ENCODE measurements at regions not wholly inside any gene's neighbourhood (a gene's known extent, or its start where the extent isn't known, plus 50 kb on each side); places are given as distances from the start of the nearest gene placed in this dataset.

DNA sequence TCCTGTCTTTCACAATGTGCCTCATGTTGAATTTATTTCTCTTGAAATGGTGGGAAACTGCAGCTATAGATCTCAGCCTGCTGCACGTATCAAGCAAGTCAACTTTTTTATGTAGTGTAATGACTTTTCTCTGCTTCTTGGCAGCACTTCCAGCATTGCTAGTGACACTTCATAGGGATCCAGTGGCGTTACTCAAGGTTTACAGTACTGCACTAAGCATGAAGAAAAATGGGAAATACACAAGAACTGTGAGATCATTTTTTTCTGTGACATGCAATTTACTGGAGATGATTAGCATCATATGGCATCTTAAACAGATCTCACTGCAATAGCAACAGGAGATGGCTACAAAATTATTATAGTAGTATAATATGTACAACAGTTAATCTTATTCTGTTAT lies 90.9 kb downstream of the POLR1F start:
- no peak overlapping the region for H2BK120ac ChIP-seq (replicated peaks; ENCODE audit: low read depth, low read length)
- H4K8ac ChIP-seq (ENCODE audit: extremely low read depth, insufficient read depth, low read length) = no peak overlapping the region
- H2AK5ac ChIP-seq (ENCODE audit: low read depth, low read length) = no peak overlapping the region
- H3K4me3 ChIP-seq (ENCODE audit: extremely low read depth in 1 of 4, insufficient read depth in 2 of 4, low read depth in 3 of 4, low read length in 4 of 4) = no peak overlapping the region
- H3K14ac ChIP-seq (ENCODE audit: insufficient read length) = no peak overlapping the region
- H3K56ac ChIP-seq (replicated peaks; ENCODE audit: insufficient read length, low read depth, low read length) = no peak overlapping the region
- H3K23ac ChIP-seq (ENCODE audit: insufficient read length) = no peak overlapping the region
- no peak overlapping the region for H2AFZ ChIP-seq (ENCODE audit: low read length)
- POLR2A ChIA-PET (ENCODE audit: partially characterized antibody) = no interaction called here
- H3K36me3 ChIP-seq (ENCODE audit: control insufficient read depth in 2 of 4, insufficient read depth in 4 of 4, low read length in 3 of 4) = no peaks in the 10 kb centered on the region
- no peaks in the 10 kb centered on the region for H3K79me1 ChIP-seq (ENCODE audit: low read depth, low read length)
- H2BK5ac ChIP-seq (ENCODE audit: low read depth, low read length) = no peak overlapping the region
- no peak overlapping the region for H3K9ac ChIP-seq (replicated peaks in 1 of 4; ENCODE audit: extremely low read depth in 1 of 4, low read depth in 3 of 4, low read length in 3 of 4)
- FAIRE-seq = no peak
- no peak overlapping the region for H2BK12ac ChIP-seq (ENCODE audit: low read depth, low read length)
- H4K5ac ChIP-seq (ENCODE audit: insufficient read length, low read depth, low read length) = no peak overlapping the region
- no peaks in the 10 kb centered on the region for H3K9me3 ChIP-seq (ENCODE audit: insufficient read depth in 2 of 2, low read depth in 1 of 2, low read length in 1 of 2)
- CTCF ChIA-PET (ENCODE audit: partially characterized antibody) = interaction anchor here (0.6 kb wide), 1 partner anchor 1110 kb away, joined by 3 read pairs; no protein-coding TSS in a partner anchor
- H3K27ac ChIP-seq (ENCODE audit: low read depth, low read length) = no peak overlapping the region
- no peak overlapping the region for H2BK15ac ChIP-seq (ENCODE audit: low read length)
- H3K27me3 ChIP-seq (replicated peaks in 1 of 4; ENCODE audit: control insufficient read depth in 3 of 4, extremely low read depth in 1 of 4, insufficient read depth in 3 of 4, low read length in 3 of 4) = no peaks in the 10 kb centered on the region
- H3K4me2 ChIP-seq (ENCODE audit: insufficient read depth in 1 of 2, low read depth in 2 of 2, low read length in 2 of 2) = no peak overlapping the region
- no peaks in the 10 kb centered on the region for H4K20me1 ChIP-seq (replicated peaks in 1 of 2; ENCODE audit: control insufficient read depth in 1 of 2, insufficient read depth in 2 of 2, low read length in 2 of 2)
- no peak overlapping the region for H4K91ac ChIP-seq (replicated peaks; ENCODE audit: insufficient read length, low read length)
- no peaks in the 10 kb centered on the region for H3K79me2 ChIP-seq (ENCODE audit: control insufficient read depth in 1 of 2, insufficient read depth in 2 of 2, low read length in 2 of 2)
- no peak overlapping the region for H3K18ac ChIP-seq (ENCODE audit: extremely low read depth, low read length)
- no peak overlapping the region for H2BK20ac ChIP-seq (ENCODE audit: low read length)
- DNase-seq (ENCODE audit: low read depth in 1 of 2, low spot score in 2 of 2) = no peak
- no peak for TF ChIP-seq POLR2A (IDR thresholded peaks at IDR 0.05; ENCODE audit: control extremely low read depth in 1 of 2, low read depth in 2 of 2, low read length in 2 of 2)
- TF ChIP-seq TCF12 (IDR thresholded peaks at IDR 0.05; ENCODE audit: low read depth, low read length) = no peak
- no peak for TF ChIP-seq TAF7 (optimal IDR thresholded peaks at IDR 0.05; ENCODE audit: borderline replicate concordance, low read depth, low read length)
- TF ChIP-seq, protein P1, sequence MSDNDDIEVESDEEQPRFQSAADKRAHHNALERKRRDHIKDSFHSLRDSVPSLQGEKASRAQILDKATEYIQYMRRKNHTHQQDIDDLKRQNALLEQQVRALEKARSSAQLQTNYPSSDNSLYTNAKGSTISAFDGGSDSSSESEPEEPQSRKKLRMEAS (IDR thresholded peaks at IDR 0.05) = no peak
- TF ChIP-seq SUZ12 (IDR thresholded peaks at IDR 0.05; ENCODE audit: low read length) = no peak
- TF ChIP-seq CTBP2 (IDR thresholded peaks at IDR 0.05; ENCODE audit: borderline replicate concordance, insufficient read depth, insufficient read length, low read length) = no peak
- TF ChIP-seq MAFK (IDR thresholded peaks at IDR 0.05; ENCODE audit: low read depth, low read length) = no peak
- H3K4ac ChIP-seq (replicated peaks; ENCODE audit: insufficient read length, low read depth, low read length) = no peak overlapping the region
- no peaks in the 10 kb centered on the region for H3K4me1 ChIP-seq (replicated peaks in 1 of 4; ENCODE audit: control insufficient read depth in 3 of 4, insufficient read depth in 4 of 4, low read length in 3 of 4)
- WGBS, 2 experiments (ENCODE audit: extremely low coverage in 1 of 2, insufficient coverage in 1 of 2, insufficient read length in 1 of 2, insufficient replicate concordance in 2 of 2, low coverage in 1 of 2, low lambda C conversion rate in 2 of 2, missing lambda C conversion rate in 1 of 2) = 84% methylated on average over 2 of the region's 2 CpGs; no CpG with 5 or more reads in 1 of the 2 experiments
- no peaks in the 10 kb centered on the region for H3K23me2 ChIP-seq (ENCODE audit: low read depth, low read length)

Measured in H1 (cell line).